ENCODE measurements at regions not wholly inside any gene's neighbourhood (a gene's known extent, or its start where the extent isn't known, plus 50 kb on each side); places are given as distances from the start of the nearest gene placed in this dataset.

- TF ChIP-seq GABPA (IDR thresholded peaks at IDR 0.05; ENCODE audit: borderline replicate concordance, insufficient read depth, low read length) (no peak), TEAD4 (IDR thresholded peaks at IDR 0.05; ENCODE audit: low read depth, low read length) (no peak), TBP (IDR thresholded peaks at IDR 0.05; ENCODE audit: low read depth, low read length) (no peak), TCF12 (IDR thresholded peaks at IDR 0.05; ENCODE audit: low read depth, low read length) (no peak)
These were observed 55.8 kb upstream of the CD99 start (continued) for GRCh38 chrX:2635342-2635741.
